ENCODE measurements at regions not wholly inside any gene's neighbourhood (a gene's known extent, or its start where the extent isn't known, plus 50 kb on each side); places are given as distances from the start of the nearest gene placed in this dataset.

DNA sequence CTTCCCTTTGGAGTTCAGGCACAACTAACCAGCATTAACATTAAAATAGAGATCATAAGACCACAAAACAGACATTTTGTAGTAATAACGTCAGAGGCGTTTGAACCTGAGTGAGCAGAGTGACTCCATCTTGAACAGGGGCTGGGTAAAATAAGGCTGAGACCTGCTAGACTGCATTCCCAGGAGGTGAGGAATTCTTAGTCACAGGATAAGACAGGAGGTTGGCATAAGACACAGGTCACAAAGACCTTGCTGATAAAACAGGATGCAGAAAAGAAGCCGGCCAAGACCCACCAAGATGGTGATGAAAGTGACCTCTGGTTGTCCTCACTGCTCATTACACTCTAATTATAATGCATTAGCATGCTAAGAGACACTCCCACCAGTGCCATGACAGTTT lies 493.2 kb upstream of the AUTS2 start:
- TF ChIP-seq, protein P1, sequence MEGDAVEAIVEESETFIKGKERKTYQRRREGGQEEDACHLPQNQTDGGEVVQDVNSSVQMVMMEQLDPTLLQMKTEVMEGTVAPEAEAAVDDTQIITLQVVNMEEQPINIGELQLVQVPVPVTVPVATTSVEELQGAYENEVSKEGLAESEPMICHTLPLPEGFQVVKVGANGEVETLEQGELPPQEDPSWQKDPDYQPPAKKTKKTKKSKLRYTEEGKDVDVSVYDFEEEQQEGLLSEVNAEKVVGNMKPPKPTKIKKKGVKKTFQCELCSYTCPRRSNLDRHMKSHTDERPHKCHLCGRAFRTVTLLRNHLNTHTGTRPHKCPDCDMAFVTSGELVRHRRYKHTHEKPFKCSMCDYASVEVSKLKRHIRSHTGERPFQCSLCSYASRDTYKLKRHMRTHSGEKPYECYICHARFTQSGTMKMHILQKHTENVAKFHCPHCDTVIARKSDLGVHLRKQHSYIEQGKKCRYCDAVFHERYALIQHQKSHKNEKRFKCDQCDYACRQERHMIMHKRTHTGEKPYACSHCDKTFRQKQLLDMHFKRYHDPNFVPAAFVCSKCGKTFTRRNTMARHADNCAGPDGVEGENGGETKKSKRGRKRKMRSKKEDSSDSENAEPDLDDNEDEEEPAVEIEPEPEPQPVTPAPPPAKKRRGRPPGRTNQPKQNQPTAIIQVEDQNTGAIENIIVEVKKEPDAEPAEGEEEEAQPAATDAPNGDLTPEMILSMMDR (IDR thresholded peaks at IDR 0.05): no peak
- no peak for TF ChIP-seq POLR2A (IDR thresholded peaks at IDR 0.05)
